HG02571 (cell line): ENCODE measurements at regions not wholly inside any gene's neighbourhood (a gene's known extent, or its start where the extent isn't known, plus 50 kb on each side); places are given as distances from the start of the nearest gene placed in this dataset.
"Not testable (repeated sequence)": the region's sequence is repeated elsewhere in the genome, so short reads cannot be mapped to it uniquely, and the experiment has no call there.

ENCODE experiments used
- ATAC-seq: cut with Tn5 transposase; IDR thresholded peaks from one replicate; pipeline ENCODE4 v1.9.1; 2021; ENCODE audit warnings: mild to moderate bottlenecking, moderate library complexity; ENCODE audit not compliant: unreplicated experiment

- ATAC-seq: no peak
Measured at GRCh38 chr7:115227473-115228235, 305.8 kb downstream of the MDFIC start.

- no peak for ATAC-seq
Measured at GRCh38 chr7:115226410-115226809, 304.5 kb downstream of the MDFIC start.

GRCh38 chr7:115224922-115225321, 303.0 kb downstream of the MDFIC start:
- no peak for ATAC-seq

GRCh38 chr7:115223959-115224358, 302.1 kb downstream of the MDFIC start:
- no peak for ATAC-seq

GRCh38 chr7:115221456-115221855, 299.6 kb downstream of the MDFIC start:
- ATAC-seq: no peak

- ATAC-seq: no peak
Measured at GRCh38 chr7:115218076-115218475, 296.2 kb downstream of the MDFIC start.

GRCh38 chr7:115217373-115217772, 295.5 kb downstream of the MDFIC start:
- ATAC-seq: no peak

GRCh38 chr7:115216652-115217051, 294.8 kb downstream of the MDFIC start:
- ATAC-seq: no peak

GRCh38 chr7:115211171-115211570, 289.3 kb downstream of the MDFIC start:
- ATAC-seq: no peak

- no peak for ATAC-seq
Measured at GRCh38 chr7:115210552-115210951, 288.7 kb downstream of the MDFIC start.

GRCh38 chr7:115208710-115209560, 287.0 kb downstream of the MDFIC start:
- no peak for ATAC-seq

- not testable (repeated sequence) for ATAC-seq
Measured at GRCh38 chr7:115206374-115206773, 284.5 kb downstream of the MDFIC start.

- no peak for ATAC-seq
Measured at GRCh38 chr7:115198143-115198542, 276.2 kb downstream of the MDFIC start.

GRCh38 chr7:115195208-115195607, 273.3 kb downstream of the MDFIC start:
- ATAC-seq: no peak

GRCh38 chr7:115191526-115191925, 269.6 kb downstream of the MDFIC start:
- no peak for ATAC-seq

- ATAC-seq: no peak
Measured at GRCh38 chr7:115183431-115184057, 261.6 kb downstream of the MDFIC start.

GRCh38 chr7:115178835-115179234, 256.9 kb downstream of the MDFIC start:
- ATAC-seq: no peak

- ATAC-seq: no peak
Measured at GRCh38 chr7:115177823-115178222, 255.9 kb downstream of the MDFIC start.

GRCh38 chr7:115177103-115177502, 255.2 kb downstream of the MDFIC start:
- no peak for ATAC-seq

- not testable (repeated sequence) for ATAC-seq
Measured at GRCh38 chr7:115172397-115172796, 250.5 kb downstream of the MDFIC start.

- no peak for ATAC-seq
Measured at GRCh38 chr7:115153769-115154477, 232.0 kb downstream of the MDFIC start.
